ENCODE measurements at regions not wholly inside any gene's neighbourhood (a gene's known extent, or its start where the extent isn't known, plus 50 kb on each side); places are given as distances from the start of the nearest gene placed in this dataset.

- H3K9me3 Mint-ChIP-seq = no peaks in the 10 kb centered on the region
- H3K4me1 Mint-ChIP-seq = peaks cover 4% of the 10 kb centered on the region
- H3K4me3 Mint-ChIP-seq = no peak overlapping the region
- CTCF ChIA-PET = no interaction called here
- no peaks in the 10 kb centered on the region for H3K36me3 Mint-ChIP-seq
- DNase-seq = no peak
- H3K27me3 Mint-ChIP-seq = peaks cover 14% of the 10 kb centered on the region
- H3K27ac Mint-ChIP-seq = no peak overlapping the region
Measured at GRCh38 chr18:34971313-34971712, 69.9 kb upstream of the MAPRE2 start.

GRCh38 chr18:34972765-34973414 lies 68.3 kb upstream of the MAPRE2 start:
- no peaks in the 10 kb centered on the region for H3K36me3 Mint-ChIP-seq
- H3K27me3 Mint-ChIP-seq = peaks cover 30% of the 10 kb centered on the region
- no peak overlapping the region for H3K4me3 Mint-ChIP-seq
- DNase-seq = no peak
- no peak overlapping the region for H3K27ac Mint-ChIP-seq
- CTCF ChIA-PET = no interaction called here
- peaks cover 6% of the 10 kb centered on the region for H3K4me1 Mint-ChIP-seq
- no peaks in the 10 kb centered on the region for H3K9me3 Mint-ChIP-seq

- Mint-ChIP-seq H3K9me3 (no peaks in the 10 kb centered on the region), H3K4me3 (peak overlapping the region; percentile 90), H3K36me3 (no peaks in the 10 kb centered on the region), H3K4me1 (peaks cover 26% of the 10 kb centered on the region), H3K27me3 (peaks cover 36% of the 10 kb centered on the region), H3K27ac (no peak overlapping the region)
- DNase-seq = no peak
- CTCF ChIA-PET = no interaction called here
Measured at GRCh38 chr18:34976123-34976522, 65.1 kb upstream of the MAPRE2 start.

- DNase-seq = no peak
- CTCF ChIA-PET = no interaction called here
- H3K4me1 Mint-ChIP-seq = peaks cover 26% of the 10 kb centered on the region
- peak overlapping the region; percentile 90 for H3K4me3 Mint-ChIP-seq
- H3K27me3 Mint-ChIP-seq = peaks cover 36% of the 10 kb centered on the region
- no peak overlapping the region for H3K27ac Mint-ChIP-seq
- H3K9me3 Mint-ChIP-seq = no peaks in the 10 kb centered on the region
- no peaks in the 10 kb centered on the region for H3K36me3 Mint-ChIP-seq
Measured at GRCh38 chr18:34976534-34976898, 64.7 kb upstream of the MAPRE2 start.

- Mint-ChIP-seq H3K4me3 (peak overlapping the region; percentile 90), H3K27ac (no peak overlapping the region), H3K9me3 (no peaks in the 10 kb centered on the region), H3K4me1 (peaks cover 26% of the 10 kb centered on the region), H3K27me3 (peaks cover 36% of the 10 kb centered on the region), H3K36me3 (no peaks in the 10 kb centered on the region)
- DNase-seq = peak; percentile 83
- CTCF ChIA-PET = no interaction called here
Measured at GRCh38 chr18:34976899-34977837, 64.0 kb upstream of the MAPRE2 start.

GRCh38 chr18:34977838-34978532 lies 63.2 kb upstream of the MAPRE2 start:
- CTCF ChIA-PET = no interaction called here
- Mint-ChIP-seq H3K4me1 (peaks cover 26% of the 10 kb centered on the region), H3K9me3 (no peaks in the 10 kb centered on the region)

GRCh38 chr18:34978533-34978893 lies 62.7 kb upstream of the MAPRE2 start:
- H3K4me1 Mint-ChIP-seq = peaks cover 26% of the 10 kb centered on the region
- H3K27ac Mint-ChIP-seq = no peak overlapping the region
- peaks cover 36% of the 10 kb centered on the region for H3K27me3 Mint-ChIP-seq
- no peaks in the 10 kb centered on the region for H3K9me3 Mint-ChIP-seq
- peak overlapping the region; percentile 90 for H3K4me3 Mint-ChIP-seq
- no peak for DNase-seq
- CTCF ChIA-PET = no interaction called here
- H3K36me3 Mint-ChIP-seq = no peaks in the 10 kb centered on the region

More at GRCh38 chr18:34977838-34978532, 63.2 kb upstream of the MAPRE2 start:
- Mint-ChIP-seq H3K4me3 (peak overlapping the region; percentile 90), H3K27me3 (peaks cover 36% of the 10 kb centered on the region), H3K36me3 (no peaks in the 10 kb centered on the region), H3K27ac (no peak overlapping the region)
- DNase-seq = peak; percentile 66

GRCh38 chr18:34978953-34979608 lies 62.1 kb upstream of the MAPRE2 start:
- CTCF ChIA-PET = no interaction called here
- DNase-seq = peak; percentile 50
- peak overlapping the region; percentile 90 for H3K4me3 Mint-ChIP-seq
- H3K27me3 Mint-ChIP-seq = peaks cover 36% of the 10 kb centered on the region
- peaks cover 26% of the 10 kb centered on the region for H3K4me1 Mint-ChIP-seq
- no peaks in the 10 kb centered on the region for H3K9me3 Mint-ChIP-seq
- no peaks in the 10 kb centered on the region for H3K36me3 Mint-ChIP-seq
- H3K27ac Mint-ChIP-seq = peak overlapping the region; percentile 12

GRCh38 chr18:34981487-34981886 lies 59.7 kb upstream of the MAPRE2 start:
- H3K4me3 Mint-ChIP-seq = no peak overlapping the region
- CTCF ChIA-PET = interaction anchor here (0.6 to 1.5 kb wide), 4 partner anchors 28 to 251 kb away, joined by 3 to 5 read pairs (median 4); no protein-coding TSS in a partner anchor
- DNase-seq = no peak
- no peaks in the 10 kb centered on the region for H3K36me3 Mint-ChIP-seq
- peaks cover 22% of the 10 kb centered on the region for H3K4me1 Mint-ChIP-seq
- no peak overlapping the region for H3K27ac Mint-ChIP-seq
- no peaks in the 10 kb centered on the region for H3K9me3 Mint-ChIP-seq
- peaks cover 19% of the 10 kb centered on the region for H3K27me3 Mint-ChIP-seq

- H3K9me3 Mint-ChIP-seq = no peaks in the 10 kb centered on the region
- H3K4me3 Mint-ChIP-seq = no peak overlapping the region
- CTCF ChIA-PET = no interaction called here
- H3K36me3 Mint-ChIP-seq = no peaks in the 10 kb centered on the region
- no peak overlapping the region for H3K27ac Mint-ChIP-seq
- DNase-seq = no peak
- H3K4me1 Mint-ChIP-seq = no peaks in the 10 kb centered on the region
- no peaks in the 10 kb centered on the region for H3K27me3 Mint-ChIP-seq
Measured at GRCh38 chr18:34985963-34986362, 55.2 kb upstream of the MAPRE2 start.

- Mint-ChIP-seq H3K4me1 (no peaks in the 10 kb centered on the region), H3K36me3 (no peaks in the 10 kb centered on the region), H3K4me3 (no peak overlapping the region), H3K27ac (no peak overlapping the region), H3K9me3 (no peaks in the 10 kb centered on the region), H3K27me3 (no peaks in the 10 kb centered on the region)
- CTCF ChIA-PET = no interaction called here
- no peak for DNase-seq
Measured at GRCh38 chr18:34990597-34990996, 50.6 kb upstream of the MAPRE2 start.

- no peak overlapping the region for H3K4me3 Mint-ChIP-seq
- CTCF ChIA-PET = no interaction called here
- H3K36me3 Mint-ChIP-seq = no peaks in the 10 kb centered on the region
- DNase-seq = no peak
- no peaks in the 10 kb centered on the region for H3K9me3 Mint-ChIP-seq
- no peak overlapping the region for H3K27ac Mint-ChIP-seq
- H3K27me3 Mint-ChIP-seq = no peaks in the 10 kb centered on the region
- no peaks in the 10 kb centered on the region for H3K4me1 Mint-ChIP-seq
Measured at GRCh38 chr18:34991152-34991551, 50.1 kb upstream of the MAPRE2 start.
